Medulla oblongata (tissue), 1 donor: ENCODE measurements at regions not wholly inside any gene's neighbourhood (a gene's known extent, or its start where the extent isn't known, plus 50 kb on each side); places are given as distances from the start of the nearest gene placed in this dataset.
"Not testable (repeated sequence)": the region's sequence is repeated elsewhere in the genome, so short reads cannot be mapped to it uniquely, and the experiment has no call there.

ENCODE experiments used
- DNase-seq: peaks from one replicate; pipeline ENCODE4 v3.0.0-alpha.2; 2015; ENCODE audit errors: extremely low spot score

GRCh38 chr5:99019254-99019653 lies 90.4 kb upstream of the CHD1 start:
- no peak for DNase-seq

- DNase-seq: no peak
These were observed 81.5 kb upstream of the CHD1 start for GRCh38 chr5:99010294-99010693.

- not testable (repeated sequence) for DNase-seq
These were observed 79.2 kb upstream of the CHD1 start for GRCh38 chr5:99008009-99008408.

GRCh38 chr5:99005506-99005905 lies 76.7 kb upstream of the CHD1 start:
- DNase-seq: no peak

- no peak for DNase-seq
These were observed 76.2 kb upstream of the CHD1 start for GRCh38 chr5:99004960-99005359.

- no peak for DNase-seq
These were observed 72.1 kb upstream of the CHD1 start for GRCh38 chr5:99000876-99001275.

GRCh38 chr5:99000221-99000620 lies 71.4 kb upstream of the CHD1 start:
- DNase-seq: no peak

- no peak for DNase-seq
These were observed 70.8 kb upstream of the CHD1 start for GRCh38 chr5:98999631-99000030.

GRCh38 chr5:98997000-98997399 lies 68.2 kb upstream of the CHD1 start:
- DNase-seq: no peak

GRCh38 chr5:98994611-98995010 lies 65.8 kb upstream of the CHD1 start:
- DNase-seq: no peak

GRCh38 chr5:98993512-98993911 lies 64.7 kb upstream of the CHD1 start:
- DNase-seq: no peak

GRCh38 chr5:98992552-98992951 lies 63.7 kb upstream of the CHD1 start:
- no peak for DNase-seq

GRCh38 chr5:98989727-98990126 lies 60.9 kb upstream of the CHD1 start:
- peak; percentile 60 for DNase-seq

GRCh38 chr5:98986587-98986986 lies 57.8 kb upstream of the CHD1 start:
- no peak for DNase-seq

GRCh38 chr5:98982880-98983279 lies 54.1 kb upstream of the CHD1 start:
- DNase-seq: no peak
